ENCODE measurements at regions not wholly inside any gene's neighbourhood (a gene's known extent, or its start where the extent isn't known, plus 50 kb on each side); places are given as distances from the start of the nearest gene placed in this dataset.

DNA sequence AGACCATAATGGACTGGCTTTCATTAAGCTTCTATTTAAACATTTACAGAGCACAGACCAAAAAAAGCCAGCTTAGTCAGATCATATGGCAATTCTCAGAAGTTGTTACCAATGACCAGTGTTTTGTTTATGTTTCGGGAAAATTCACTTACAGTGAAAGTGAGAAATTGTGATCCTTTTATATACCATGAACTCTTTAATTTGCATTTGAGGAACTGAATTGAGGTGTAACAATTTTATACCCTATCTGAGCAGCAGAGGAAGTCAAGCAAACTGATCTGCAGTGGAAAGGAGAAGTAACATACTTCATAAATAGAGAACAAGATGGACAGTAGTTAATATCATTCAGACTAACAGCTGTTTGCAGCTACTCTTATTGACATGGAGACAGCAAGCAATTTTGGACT, 97.1 kb downstream of the TMA16 start:
- H3K56ac ChIP-seq (ENCODE audit: insufficient read length, low read depth, low read length), result no peak overlapping the region
- no peak overlapping the region for H3K4ac ChIP-seq (ENCODE audit: low read depth, low read length)
- H3T11ph ChIP-seq (ENCODE audit: low read length), result no peak overlapping the region
- no peak overlapping the region for H3K4me2 ChIP-seq (ENCODE audit: insufficient read depth, insufficient read length, low read length)
- TF ChIP-seq, protein P1, sequence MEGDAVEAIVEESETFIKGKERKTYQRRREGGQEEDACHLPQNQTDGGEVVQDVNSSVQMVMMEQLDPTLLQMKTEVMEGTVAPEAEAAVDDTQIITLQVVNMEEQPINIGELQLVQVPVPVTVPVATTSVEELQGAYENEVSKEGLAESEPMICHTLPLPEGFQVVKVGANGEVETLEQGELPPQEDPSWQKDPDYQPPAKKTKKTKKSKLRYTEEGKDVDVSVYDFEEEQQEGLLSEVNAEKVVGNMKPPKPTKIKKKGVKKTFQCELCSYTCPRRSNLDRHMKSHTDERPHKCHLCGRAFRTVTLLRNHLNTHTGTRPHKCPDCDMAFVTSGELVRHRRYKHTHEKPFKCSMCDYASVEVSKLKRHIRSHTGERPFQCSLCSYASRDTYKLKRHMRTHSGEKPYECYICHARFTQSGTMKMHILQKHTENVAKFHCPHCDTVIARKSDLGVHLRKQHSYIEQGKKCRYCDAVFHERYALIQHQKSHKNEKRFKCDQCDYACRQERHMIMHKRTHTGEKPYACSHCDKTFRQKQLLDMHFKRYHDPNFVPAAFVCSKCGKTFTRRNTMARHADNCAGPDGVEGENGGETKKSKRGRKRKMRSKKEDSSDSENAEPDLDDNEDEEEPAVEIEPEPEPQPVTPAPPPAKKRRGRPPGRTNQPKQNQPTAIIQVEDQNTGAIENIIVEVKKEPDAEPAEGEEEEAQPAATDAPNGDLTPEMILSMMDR (conservative IDR thresholded peaks at IDR 0.05), result no peak
- no peak overlapping the region for H2BK15ac ChIP-seq (ENCODE audit: low read depth, low read length)
- Mint-ChIP-seq H3K36me3 (ENCODE audit: insufficient read depth in 1 of 3, low read depth in 3 of 3) (peaks cover 0 to 4% (median 0%) of the 10 kb centered on the region in 3 experiments; a peak in 1 of 7 replicates), H3K9me3 (peaks cover 2 to 8% of the 10 kb centered on the region in 2 experiments; a peak in 3 of 5 replicates), H3K4me3 (no peak overlapping the region), H3K4me1 (no peaks in the 10 kb centered on the region), H3K27ac (no peak overlapping the region), H3K27me3 (ENCODE audit: low read depth) (no peaks in the 10 kb centered on the region)
- no peaks in the 10 kb centered on the region for H3K79me1 ChIP-seq (ENCODE audit: insufficient read depth, low read depth, low read length, poor library complexity, severe bottlenecking)
- H3K9ac ChIP-seq (ENCODE audit: extremely low read depth, insufficient read length, low read length), result no peak overlapping the region
- no peak overlapping the region for H2BK5ac ChIP-seq (ENCODE audit: insufficient read length, low read length)
- no peak overlapping the region for H4K8ac ChIP-seq (replicated peaks; ENCODE audit: insufficient read length, low read depth, low read length)
- no peaks in the 10 kb centered on the region for H3K23me2 ChIP-seq (ENCODE audit: insufficient read length, low read depth, low read length, poor library complexity, severe bottlenecking)
- WGBS (ENCODE audit: extremely low coverage, insufficient read length, low lambda C conversion rate), result no CpG with 5 or more reads among the region's 1 CpG
- H3K27me3 ChIP-seq (ENCODE audit: insufficient read depth, low read length), result no peaks in the 10 kb centered on the region
- H3K23ac ChIP-seq (ENCODE audit: insufficient read length, low read depth, low read length), result no peak overlapping the region
- no peaks in the 10 kb centered on the region for H3K79me2 ChIP-seq (ENCODE audit: insufficient read depth, low read length)
- no peak for DNase-seq
- no peaks in the 10 kb centered on the region for H3K4me1 ChIP-seq (ENCODE audit: insufficient read depth, low read length)
- no peak overlapping the region for H2BK120ac ChIP-seq (ENCODE audit: low read depth, low read length, poor library complexity, severe bottlenecking)
- no peaks in the 10 kb centered on the region for H3K9me3 ChIP-seq (ENCODE audit: control insufficient read depth, low read depth, low read length)
- no peak overlapping the region for H4K5ac ChIP-seq (ENCODE audit: insufficient read length, low read depth, low read length)
- H3K14ac ChIP-seq (ENCODE audit: insufficient read depth, low read length), result no peak overlapping the region
- no peak overlapping the region for H4K91ac ChIP-seq (ENCODE audit: insufficient read length, low read depth, low read length)
- no peaks in the 10 kb centered on the region for H4K20me1 ChIP-seq (ENCODE audit: control insufficient read depth, insufficient read depth, insufficient read length)
- no peak overlapping the region for H3K18ac ChIP-seq (ENCODE audit: insufficient read length, low read depth, low read length)
- H2AFZ ChIP-seq (ENCODE audit: low read length), result no peak overlapping the region
- no peak overlapping the region for H3K27ac ChIP-seq (ENCODE audit: insufficient read length, low read depth, low read length)
- H2BK20ac ChIP-seq (ENCODE audit: low read depth, low read length, poor library complexity, severe bottlenecking), result no peak overlapping the region
- no peak overlapping the region for H2AK5ac ChIP-seq (ENCODE audit: insufficient read length, low read length)
- no peak overlapping the region for H2BK12ac ChIP-seq (ENCODE audit: insufficient read length, low read depth, low read length)
